ENCODE measurements at regions not wholly inside any gene's neighbourhood (a gene's known extent, or its start where the extent isn't known, plus 50 kb on each side); places are given as distances from the start of the nearest gene placed in this dataset.
A peak's percentile ranks its signal among the peaks of the same experiment; 100 is the strongest.

GRCh38 chr2:118222672-118223421 lies 134.6 kb downstream of the INSIG2 start:
- DNase-seq (ENCODE audit: extremely low read depth in 1 of 11, low read depth in 9 of 11, low spot score in 4 of 11) = no peak

GRCh38 chr2:118222273-118222594 lies 134.0 kb downstream of the INSIG2 start:
- no peak for DNase-seq (ENCODE audit: extremely low read depth in 1 of 11, low read depth in 9 of 11, low spot score in 4 of 11)

- DNase-seq (ENCODE audit: extremely low read depth in 1 of 11, low read depth in 9 of 11, low spot score in 4 of 11) = peak in 9 of 11 donors; percentile 54 to 77 (median 66)
Measured at GRCh38 chr2:118221536-118222272, 133.4 kb downstream of the INSIG2 start.

- no peak for DNase-seq (ENCODE audit: extremely low read depth in 1 of 11, low read depth in 9 of 11, low spot score in 4 of 11)
Measured at GRCh38 chr2:118219611-118220010, 131.3 kb downstream of the INSIG2 start.

GRCh38 chr2:118216224-118216623 lies 128.0 kb downstream of the INSIG2 start:
- DNase-seq (ENCODE audit: extremely low read depth in 1 of 11, low read depth in 9 of 11, low spot score in 4 of 11) = no peak

- DNase-seq (ENCODE audit: extremely low read depth in 1 of 11, low read depth in 9 of 11, low spot score in 4 of 11) = no peak
Measured at GRCh38 chr2:118209727-118210126, 121.5 kb downstream of the INSIG2 start.

GRCh38 chr2:118207889-118208288 lies 119.6 kb downstream of the INSIG2 start:
- no peak for DNase-seq (ENCODE audit: extremely low read depth in 1 of 11, low read depth in 9 of 11, low spot score in 4 of 11)

GRCh38 chr2:118202707-118203303 lies 114.5 kb downstream of the INSIG2 start:
- DNase-seq (ENCODE audit: extremely low read depth in 1 of 11, low read depth in 9 of 11, low spot score in 4 of 11) = no peak

GRCh38 chr2:118198268-118198667 lies 110.0 kb downstream of the INSIG2 start:
- no peak for DNase-seq (ENCODE audit: extremely low read depth in 1 of 11, low read depth in 9 of 11, low spot score in 4 of 11)

- DNase-seq (ENCODE audit: extremely low read depth in 1 of 11, low read depth in 9 of 11, low spot score in 4 of 11) = no peak
Measured at GRCh38 chr2:118197011-118197675, 108.9 kb downstream of the INSIG2 start.

- no peak for DNase-seq (ENCODE audit: extremely low read depth in 1 of 11, low read depth in 9 of 11, low spot score in 4 of 11)
Measured at GRCh38 chr2:118190474-118190873, 102.2 kb downstream of the INSIG2 start.

- DNase-seq (ENCODE audit: extremely low read depth in 1 of 11, low read depth in 9 of 11, low spot score in 4 of 11) = no peak
Measured at GRCh38 chr2:118186858-118187254, 98.6 kb downstream of the INSIG2 start.

GRCh38 chr2:118186110-118186857 lies 98.0 kb downstream of the INSIG2 start:
- peak; percentile 66 to 85 (median 75) for DNase-seq (ENCODE audit: extremely low read depth in 1 of 11, low read depth in 9 of 11, low spot score in 4 of 11)

- DNase-seq (ENCODE audit: extremely low read depth in 1 of 11, low read depth in 9 of 11, low spot score in 4 of 11) = peak in 7 of 11 donors; percentile 27 to 74 (median 54)
Measured at GRCh38 chr2:118185210-118186109, 97.2 kb downstream of the INSIG2 start.

GRCh38 chr2:118183381-118183780 lies 95.1 kb downstream of the INSIG2 start:
- no peak for DNase-seq (ENCODE audit: extremely low read depth in 1 of 11, low read depth in 9 of 11, low spot score in 4 of 11)

GRCh38 chr2:118179445-118179844 lies 91.2 kb downstream of the INSIG2 start:
- DNase-seq (ENCODE audit: extremely low read depth in 1 of 11, low read depth in 9 of 11, low spot score in 4 of 11) = no peak

- no peak for DNase-seq (ENCODE audit: extremely low read depth in 1 of 11, low read depth in 9 of 11, low spot score in 4 of 11)
Measured at GRCh38 chr2:118177884-118178283, 89.6 kb downstream of the INSIG2 start.

- DNase-seq (ENCODE audit: extremely low read depth in 1 of 11, low read depth in 9 of 11, low spot score in 4 of 11) = no peak
Measured at GRCh38 chr2:118177318-118177717, 89.0 kb downstream of the INSIG2 start.

Measured in renal cortex interstitium (tissue), 11 donors.